ENCODE measurements at regions not wholly inside any gene's neighbourhood (a gene's known extent, or its start where the extent isn't known, plus 50 kb on each side); places are given as distances from the start of the nearest gene placed in this dataset.

- no peak for FAIRE-seq
Measured at GRCh38 chr10:131694168-131694780, 206.5 kb upstream of the PPP2R2D start.

GRCh38 chr10:131694781-131695495 is 205.9 kb upstream of the PPP2R2D start:
- FAIRE-seq: no peak

- no peak for FAIRE-seq
Measured at GRCh38 chr10:131695496-131696165, 205.2 kb upstream of the PPP2R2D start.

- FAIRE-seq: no peak
Measured at GRCh38 chr10:131697476-131698128, 203.2 kb upstream of the PPP2R2D start.

GRCh38 chr10:131698232-131698631 is 202.6 kb upstream of the PPP2R2D start:
- FAIRE-seq: no peak

GRCh38 chr10:131698986-131699385 is 201.8 kb upstream of the PPP2R2D start:
- FAIRE-seq: no peak

- FAIRE-seq: no peak
Measured at GRCh38 chr10:131700032-131700431, 200.8 kb upstream of the PPP2R2D start.

- no peak for FAIRE-seq
Measured at GRCh38 chr10:131700506-131700905, 200.3 kb upstream of the PPP2R2D start.

- FAIRE-seq: no peak
Measured at GRCh38 chr10:131701131-131701947, 199.5 kb upstream of the PPP2R2D start.

- FAIRE-seq: no peak
Measured at GRCh38 chr10:131702531-131703356, 198.1 kb upstream of the PPP2R2D start.

GRCh38 chr10:131703541-131703940 is 197.3 kb upstream of the PPP2R2D start:
- FAIRE-seq: no peak

GRCh38 chr10:131703941-131704340 is 196.9 kb upstream of the PPP2R2D start:
- FAIRE-seq: no peak

GRCh38 chr10:131706476-131706875 is 194.3 kb upstream of the PPP2R2D start:
- no peak for FAIRE-seq

- no peak for FAIRE-seq
Measured at GRCh38 chr10:131706952-131707351, 193.9 kb upstream of the PPP2R2D start.

- no peak for FAIRE-seq
Measured at GRCh38 chr10:131708225-131708880, 192.5 kb upstream of the PPP2R2D start.

- FAIRE-seq: no peak
Measured at GRCh38 chr10:131710142-131710861, 190.5 kb upstream of the PPP2R2D start.

- FAIRE-seq: no peak
Measured at GRCh38 chr10:131722121-131722520, 178.7 kb upstream of the PPP2R2D start.

GRCh38 chr10:131722525-131723264 is 178.1 kb upstream of the PPP2R2D start:
- no peak for FAIRE-seq

- no peak for FAIRE-seq
Measured at GRCh38 chr10:131723297-131724168, 177.3 kb upstream of the PPP2R2D start.
